GM23338 (cell line): ENCODE measurements at regions not wholly inside any gene's neighbourhood (a gene's known extent, or its start where the extent isn't known, plus 50 kb on each side); places are given as distances from the start of the nearest gene placed in this dataset.

ENCODE experiments used
- ATAC-seq: fragments of 200-7000 bp; cut with Tn5 transposase; 3 replicates; pipeline ENCODE4 v1.9.1; 2020
- DNase-seq: peaks from one replicate; pipeline ENCODE4 v3.0.0-alpha.2; 2015; ENCODE audit warnings: low spot score
- H2AFZ ChIP-seq: fragments of 200-600 bp; sonication (generic); 2 replicates; pipeline ENCODE4 v1.8.0; 2016; ENCODE audit warnings: antibody characterized with exemption, mild to moderate bottlenecking, moderate library complexity
- H3F3A ChIP-seq: fragments of 200-600 bp; sonication (generic); replicated peaks from 2 replicates; pipeline ENCODE4 v1.8.0; 2017; ENCODE audit warnings: antibody characterized with exemption, mixed run types, low read depth
- H3K27ac ChIP-seq: fragments of 200-600 bp; sonication (generic); 2 replicates; pipeline ENCODE4 v1.6.1; 2016; ENCODE audit warnings: low read depth
- H3K27me3 ChIP-seq: fragments of 200-600 bp; sonication (generic); 2 replicates; pipeline ENCODE4 v1.8.0; 2016; ENCODE audit warnings: mild to moderate bottlenecking, mixed run types, moderate library complexity; ENCODE audit not compliant: insufficient read depth
- H3K36me3 ChIP-seq: fragments of 200-600 bp; sonication (generic); 2 replicates; pipeline ENCODE4 v1.8.0; 2016; ENCODE audit warnings: mild to moderate bottlenecking; ENCODE audit not compliant: insufficient read depth
- H3K4me1 ChIP-seq: fragments of 200-600 bp; sonication (generic); 2 replicates; pipeline ENCODE4 v1.8.0; 2016; ENCODE audit warnings: mild to moderate bottlenecking, moderate library complexity; ENCODE audit not compliant: insufficient read depth
- H3K4me2 ChIP-seq: fragments of 200-600 bp; sonication (generic); 2 replicates; pipeline ENCODE4 v1.7.1; 2017; ENCODE audit warnings: mixed run types
- H3K4me3 ChIP-seq: fragments of 200-600 bp; sonication (generic); 2 replicates; pipeline ENCODE4 v1.6.1; 2016; ENCODE audit warnings: mixed run types
- H3K79me2 ChIP-seq: fragments of 200-600 bp; sonication (generic); replicated peaks from 2 replicates; pipeline ENCODE4 v1.8.0; 2017; ENCODE audit warnings: mild to moderate bottlenecking; ENCODE audit not compliant: insufficient read depth
- H3K9me2 ChIP-seq: fragments of 200-600 bp; sonication (generic); 2 replicates; pipeline ENCODE4 v1.8.0; 2017; ENCODE audit not compliant: insufficient read depth
- H4K20me1 ChIP-seq: fragments of 200-600 bp; sonication (generic); replicated peaks from 2 replicates; pipeline ENCODE4 v1.8.0; 2017; ENCODE audit warnings: mild to moderate bottlenecking; ENCODE audit not compliant: insufficient read depth
- H3K27ac Mint-ChIP-seq: 2 replicates; pipeline ENCODE4 v1.8.0; 2020; ENCODE audit warnings: inconsistent platforms, mild to moderate bottlenecking, moderate library complexity, mixed read lengths
- H3K27me3 Mint-ChIP-seq: 3 replicates; pipeline ENCODE4 v1.8.0; 2022; ENCODE audit warnings: low read depth, mild to moderate bottlenecking, moderate library complexity, mixed read lengths, inconsistent platforms; ENCODE audit not compliant: insufficient read depth, poor library complexity
- H3K36me3 Mint-ChIP-seq: 3 replicates; pipeline ENCODE4 v1.8.0; 2021; ENCODE audit warnings: low read depth, mild to moderate bottlenecking, inconsistent platforms, moderate library complexity, mixed read lengths
- H3K4me1 Mint-ChIP-seq: 3 replicates; pipeline ENCODE4 v1.8.0; 2020; ENCODE audit warnings: mild to moderate bottlenecking, inconsistent platforms, mixed read lengths
- H3K4me3 Mint-ChIP-seq: 3 replicates; pipeline ENCODE4 v1.8.0; 2021; ENCODE audit warnings: moderate library complexity, mild to moderate bottlenecking, inconsistent platforms, mixed read lengths
- H3K9me3 Mint-ChIP-seq: 3 replicates; pipeline ENCODE4 v1.8.0; 2020; ENCODE audit warnings: moderate library complexity, mild to moderate bottlenecking, inconsistent platforms, mixed read lengths
- CREB1 ChIP-seq: fragments of 250-450 bp; sonication (Bioruptor Pico); IDR thresholded peaks from 2 replicates; pipeline ENCODE4 v1.5.0; 2020; ENCODE audit warnings: low read depth, mild to moderate bottlenecking, moderate library complexity
- ZNF331 ChIP-seq: fragments of 250-450 bp; sonication (Bioruptor Pico); IDR thresholded peaks from 2 replicates; pipeline ENCODE4 v1.5.0; 2020; ENCODE audit warnings: low read depth, mild to moderate bottlenecking, moderate library complexity
- TF ChIP-seq, protein P1 (sequence below): IDR thresholded peaks from one replicate; pipeline ENCODE4 v1.6.1; 2018; ENCODE audit warnings: antibody characterized with exemption; ENCODE audit not compliant: unreplicated experiment
- TF ChIP-seq, protein P2 (sequence below): fragments of 250-450 bp; sonication (Bioruptor Pico); IDR thresholded peaks from 2 replicates; pipeline ENCODE4 v1.5.0; 2020; ENCODE audit warnings: mild to moderate bottlenecking, moderate library complexity
- TF ChIP-seq, protein P3 (sequence below), 2 experiments: fragments of 200-600 bp in 1 of 2; sonication (generic) in 1 of 2; conservative IDR thresholded peaks; 2 replicates each; pipeline versions ENCODE4 v1.5.1 to v1.6.1; 2016 to 2017; ENCODE audit warnings: antibody characterized with exemption in 2 of 2, low read depth in 2 of 2, mild to moderate bottlenecking in 2 of 2, moderate library complexity in 1 of 2

- TF ChIP-seq, protein P1, sequence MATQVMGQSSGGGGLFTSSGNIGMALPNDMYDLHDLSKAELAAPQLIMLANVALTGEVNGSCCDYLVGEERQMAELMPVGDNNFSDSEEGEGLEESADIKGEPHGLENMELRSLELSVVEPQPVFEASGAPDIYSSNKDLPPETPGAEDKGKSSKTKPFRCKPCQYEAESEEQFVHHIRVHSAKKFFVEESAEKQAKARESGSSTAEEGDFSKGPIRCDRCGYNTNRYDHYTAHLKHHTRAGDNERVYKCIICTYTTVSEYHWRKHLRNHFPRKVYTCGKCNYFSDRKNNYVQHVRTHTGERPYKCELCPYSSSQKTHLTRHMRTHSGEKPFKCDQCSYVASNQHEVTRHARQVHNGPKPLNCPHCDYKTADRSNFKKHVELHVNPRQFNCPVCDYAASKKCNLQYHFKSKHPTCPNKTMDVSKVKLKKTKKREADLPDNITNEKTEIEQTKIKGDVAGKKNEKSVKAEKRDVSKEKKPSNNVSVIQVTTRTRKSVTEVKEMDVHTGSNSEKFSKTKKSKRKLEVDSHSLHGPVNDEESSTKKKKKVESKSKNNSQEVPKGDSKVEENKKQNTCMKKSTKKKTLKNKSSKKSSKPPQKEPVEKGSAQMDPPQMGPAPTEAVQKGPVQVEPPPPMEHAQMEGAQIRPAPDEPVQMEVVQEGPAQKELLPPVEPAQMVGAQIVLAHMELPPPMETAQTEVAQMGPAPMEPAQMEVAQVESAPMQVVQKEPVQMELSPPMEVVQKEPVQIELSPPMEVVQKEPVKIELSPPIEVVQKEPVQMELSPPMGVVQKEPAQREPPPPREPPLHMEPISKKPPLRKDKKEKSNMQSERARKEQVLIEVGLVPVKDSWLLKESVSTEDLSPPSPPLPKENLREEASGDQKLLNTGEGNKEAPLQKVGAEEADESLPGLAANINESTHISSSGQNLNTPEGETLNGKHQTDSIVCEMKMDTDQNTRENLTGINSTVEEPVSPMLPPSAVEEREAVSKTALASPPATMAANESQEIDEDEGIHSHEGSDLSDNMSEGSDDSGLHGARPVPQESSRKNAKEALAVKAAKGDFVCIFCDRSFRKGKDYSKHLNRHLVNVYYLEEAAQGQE = no peak
Observed at GRCh38 chr13:39250440-39250839, 212.2 kb downstream of the NHLRC3 start (continued).

GRCh38 chr13:39251340-39251739, 213.1 kb downstream of the NHLRC3 start:
- TF ChIP-seq, protein P1 = no peak
- TF ChIP-seq ZNF331 (CRISPR knock-in tag) = no peak
- TF ChIP-seq, protein P2, sequence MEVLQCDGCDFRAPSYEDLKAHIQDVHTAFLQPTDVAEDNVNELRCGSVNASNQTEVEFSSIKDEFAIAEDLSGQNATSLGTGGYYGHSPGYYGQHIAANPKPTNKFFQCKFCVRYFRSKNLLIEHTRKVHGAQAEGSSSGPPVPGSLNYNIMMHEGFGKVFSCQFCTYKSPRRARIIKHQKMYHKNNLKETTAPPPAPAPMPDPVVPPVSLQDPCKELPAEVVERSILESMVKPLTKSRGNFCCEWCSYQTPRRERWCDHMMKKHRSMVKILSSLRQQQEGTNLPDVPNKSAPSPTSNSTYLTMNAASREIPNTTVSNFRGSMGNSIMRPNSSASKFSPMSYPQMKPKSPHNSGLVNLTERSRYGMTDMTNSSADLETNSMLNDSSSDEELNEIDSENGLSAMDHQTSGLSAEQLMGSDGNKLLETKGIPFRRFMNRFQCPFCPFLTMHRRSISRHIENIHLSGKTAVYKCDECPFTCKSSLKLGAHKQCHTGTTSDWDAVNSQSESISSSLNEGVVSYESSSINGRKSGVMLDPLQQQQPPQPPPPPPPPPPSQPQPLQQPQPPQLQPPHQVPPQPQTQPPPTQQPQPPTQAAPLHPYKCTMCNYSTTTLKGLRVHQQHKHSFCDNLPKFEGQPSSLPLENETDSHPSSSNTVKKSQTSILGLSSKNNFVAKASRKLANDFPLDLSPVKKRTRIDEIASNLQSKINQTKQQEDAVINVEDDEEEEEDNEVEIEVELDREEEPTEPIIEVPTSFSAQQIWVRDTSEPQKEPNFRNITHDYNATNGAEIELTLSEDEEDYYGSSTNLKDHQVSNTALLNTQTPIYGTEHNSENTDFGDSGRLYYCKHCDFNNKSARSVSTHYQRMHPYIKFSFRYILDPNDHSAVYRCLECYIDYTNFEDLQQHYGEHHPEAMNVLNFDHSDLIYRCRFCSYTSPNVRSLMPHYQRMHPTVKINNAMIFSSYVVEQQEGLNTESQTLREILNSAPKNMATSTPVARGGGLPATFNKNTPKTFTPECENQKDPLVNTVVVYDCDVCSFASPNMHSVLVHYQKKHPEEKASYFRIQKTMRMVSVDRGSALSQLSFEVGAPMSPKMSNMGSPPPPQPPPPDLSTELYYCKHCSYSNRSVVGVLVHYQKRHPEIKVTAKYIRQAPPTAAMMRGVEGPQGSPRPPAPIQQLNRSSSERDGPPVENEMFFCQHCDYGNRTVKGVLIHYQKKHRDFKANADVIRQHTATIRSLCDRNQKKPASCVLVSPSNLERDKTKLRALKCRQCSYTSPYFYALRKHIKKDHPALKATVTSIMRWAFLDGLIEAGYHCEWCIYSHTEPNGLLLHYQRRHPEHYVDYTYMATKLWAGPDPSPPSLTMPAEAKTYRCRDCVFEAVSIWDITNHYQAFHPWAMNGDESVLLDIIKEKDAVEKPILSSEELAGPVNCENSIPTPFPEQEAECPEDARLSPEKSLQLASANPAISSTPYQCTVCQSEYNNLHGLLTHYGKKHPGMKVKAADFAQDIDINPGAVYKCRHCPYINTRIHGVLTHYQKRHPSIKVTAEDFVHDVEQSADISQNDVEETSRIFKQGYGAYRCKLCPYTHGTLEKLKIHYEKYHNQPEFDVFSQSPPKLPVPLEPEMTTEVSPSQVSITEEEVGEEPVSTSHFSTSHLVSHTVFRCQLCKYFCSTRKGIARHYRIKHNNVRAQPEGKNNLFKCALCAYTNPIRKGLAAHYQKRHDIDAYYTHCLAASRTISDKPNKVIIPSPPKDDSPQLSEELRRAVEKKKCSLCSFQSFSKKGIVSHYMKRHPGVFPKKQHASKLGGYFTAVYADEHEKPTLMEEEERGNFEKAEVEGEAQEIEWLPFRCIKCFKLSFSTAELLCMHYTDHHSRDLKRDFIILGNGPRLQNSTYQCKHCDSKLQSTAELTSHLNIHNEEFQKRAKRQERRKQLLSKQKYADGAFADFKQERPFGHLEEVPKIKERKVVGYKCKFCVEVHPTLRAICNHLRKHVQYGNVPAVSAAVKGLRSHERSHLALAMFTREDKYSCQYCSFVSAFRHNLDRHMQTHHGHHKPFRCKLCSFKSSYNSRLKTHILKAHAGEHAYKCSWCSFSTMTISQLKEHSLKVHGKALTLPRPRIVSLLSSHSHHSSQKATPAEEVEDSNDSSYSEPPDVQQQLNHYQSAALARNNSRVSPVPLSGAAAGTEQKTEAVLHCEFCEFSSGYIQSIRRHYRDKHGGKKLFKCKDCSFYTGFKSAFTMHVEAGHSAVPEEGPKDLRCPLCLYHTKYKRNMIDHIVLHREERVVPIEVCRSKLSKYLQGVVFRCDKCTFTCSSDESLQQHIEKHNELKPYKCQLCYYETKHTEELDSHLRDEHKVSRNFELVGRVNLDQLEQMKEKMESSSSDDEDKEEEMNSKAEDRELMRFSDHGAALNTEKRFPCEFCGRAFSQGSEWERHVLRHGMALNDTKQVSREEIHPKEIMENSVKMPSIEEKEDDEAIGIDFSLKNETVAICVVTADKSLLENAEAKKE (CRISPR knock-in tag) = no peak
- no peak for TF ChIP-seq CREB1 (CRISPR knock-in tag)
- TF ChIP-seq, protein P3, sequence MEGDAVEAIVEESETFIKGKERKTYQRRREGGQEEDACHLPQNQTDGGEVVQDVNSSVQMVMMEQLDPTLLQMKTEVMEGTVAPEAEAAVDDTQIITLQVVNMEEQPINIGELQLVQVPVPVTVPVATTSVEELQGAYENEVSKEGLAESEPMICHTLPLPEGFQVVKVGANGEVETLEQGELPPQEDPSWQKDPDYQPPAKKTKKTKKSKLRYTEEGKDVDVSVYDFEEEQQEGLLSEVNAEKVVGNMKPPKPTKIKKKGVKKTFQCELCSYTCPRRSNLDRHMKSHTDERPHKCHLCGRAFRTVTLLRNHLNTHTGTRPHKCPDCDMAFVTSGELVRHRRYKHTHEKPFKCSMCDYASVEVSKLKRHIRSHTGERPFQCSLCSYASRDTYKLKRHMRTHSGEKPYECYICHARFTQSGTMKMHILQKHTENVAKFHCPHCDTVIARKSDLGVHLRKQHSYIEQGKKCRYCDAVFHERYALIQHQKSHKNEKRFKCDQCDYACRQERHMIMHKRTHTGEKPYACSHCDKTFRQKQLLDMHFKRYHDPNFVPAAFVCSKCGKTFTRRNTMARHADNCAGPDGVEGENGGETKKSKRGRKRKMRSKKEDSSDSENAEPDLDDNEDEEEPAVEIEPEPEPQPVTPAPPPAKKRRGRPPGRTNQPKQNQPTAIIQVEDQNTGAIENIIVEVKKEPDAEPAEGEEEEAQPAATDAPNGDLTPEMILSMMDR (conservative IDR thresholded peaks at IDR 0.05; ENCODE audit: low read depth in 2 of 2) = no peak
- no peak for ATAC-seq
- no peak overlapping the region for H3K4me3 Mint-ChIP-seq

More at GRCh38 chr13:39251340-39251739, 213.1 kb downstream of the NHLRC3 start:
- Histone ChIP-seq H2AFZ (no peak overlapping the region; the same call in 1 of the 2 replicates), H3K4me3 (no peak overlapping the region), H3K36me3 (no peaks in the 10 kb centered on the region), H3K27ac (no peak overlapping the region), H3K9me2 (no peaks in the 10 kb centered on the region), H3K4me2 (no peak overlapping the region), H3F3A (no peaks in the 10 kb centered on the region), H3K79me2 (no peaks in the 10 kb centered on the region), H4K20me1 (no peaks in the 10 kb centered on the region), H3K27me3 (no peaks in the 10 kb centered on the region), H3K4me1 (no peaks in the 10 kb centered on the region)
- no peak for DNase-seq
- H3K4me1 Mint-ChIP-seq = no peaks in the 10 kb centered on the region
- no peaks in the 10 kb centered on the region for H3K36me3 Mint-ChIP-seq
- no peak overlapping the region for H3K27ac Mint-ChIP-seq
- H3K9me3 Mint-ChIP-seq = no peaks in the 10 kb centered on the region
- no peaks in the 10 kb centered on the region for H3K27me3 Mint-ChIP-seq
